ENCODE measurements at regions not wholly inside any gene's neighbourhood (a gene's known extent, or its start where the extent isn't known, plus 50 kb on each side); places are given as distances from the start of the nearest gene placed in this dataset.

DNA sequence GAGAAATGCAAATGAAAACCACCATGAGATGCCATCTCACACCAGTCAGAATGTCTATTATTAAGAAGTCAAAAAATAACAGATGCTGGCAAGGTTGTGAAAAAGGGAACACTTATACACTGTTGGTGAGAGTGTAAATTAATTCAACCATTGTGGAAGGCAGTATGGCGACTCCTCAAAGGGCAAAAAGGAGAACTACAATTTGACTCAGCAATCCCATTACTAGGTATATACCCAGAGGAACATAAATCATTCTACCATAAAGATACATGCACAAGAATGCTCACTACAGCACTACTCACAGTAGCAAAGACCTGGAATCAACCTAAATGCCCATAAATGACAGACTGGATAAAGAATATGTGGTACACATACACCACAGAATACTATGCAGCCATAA is 161.1 kb upstream of the PDGFD start:
- no peak for DNase-seq

GRCh38 chr11:104324276-104324675 is 160.3 kb upstream of the PDGFD start:
- no peak for DNase-seq

DNA sequence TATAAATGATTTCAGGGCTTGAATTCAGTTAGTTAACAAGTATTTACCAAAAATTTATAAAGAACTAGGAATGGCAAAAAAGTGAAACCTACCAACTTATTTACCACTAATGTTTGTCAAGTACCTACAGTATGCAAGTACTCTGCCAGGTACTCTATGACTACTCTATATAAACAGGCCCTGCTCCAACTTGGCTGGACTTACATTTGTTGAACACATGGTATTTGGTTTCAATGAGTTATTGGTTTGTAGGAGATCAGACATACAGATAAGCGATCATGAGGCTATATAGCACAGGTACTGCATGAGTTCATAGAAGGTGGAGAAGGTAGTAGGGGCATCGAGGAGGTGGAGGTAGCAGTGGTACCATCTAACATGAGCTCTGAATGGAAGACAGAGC is 159.9 kb upstream of the PDGFD start:
- DNase-seq, result no peak

- no peak for DNase-seq
Measured at GRCh38 chr11:104322696-104323095, 158.7 kb upstream of the PDGFD start.

GRCh38 chr11:104320956-104321355 is 157.0 kb upstream of the PDGFD start:
- no peak for DNase-seq

- no peak for DNase-seq
Measured at GRCh38 chr11:104320097-104320496, 156.2 kb upstream of the PDGFD start.

DNA sequence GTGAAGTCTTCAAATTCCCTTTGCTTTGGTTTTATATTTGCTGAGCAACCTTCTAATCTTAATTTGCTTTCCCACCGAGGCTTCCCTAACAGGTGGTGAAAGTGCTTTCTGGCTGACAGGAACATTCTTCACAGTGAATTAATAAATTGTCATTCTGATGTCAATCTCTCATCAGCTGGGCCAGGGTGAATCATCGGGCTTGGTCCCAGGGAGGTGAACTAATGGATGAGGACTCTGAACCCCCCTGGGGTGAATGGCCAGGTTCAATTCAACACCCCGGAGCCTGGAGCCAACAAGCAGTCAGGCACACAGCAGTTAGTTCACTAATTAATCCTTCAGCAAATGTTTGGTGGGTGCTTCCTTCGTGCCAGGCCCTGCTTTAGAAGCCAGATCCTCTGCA is 155.4 kb upstream of the PDGFD start:
- no peak for DNase-seq

GRCh38 chr11:104306862-104307474 is 143.0 kb upstream of the PDGFD start:
- DNase-seq, result no peak

- no peak for DNase-seq
Measured at GRCh38 chr11:104301776-104302175, 137.8 kb upstream of the PDGFD start.

- no peak for DNase-seq
Measured at GRCh38 chr11:104291646-104292045, 127.7 kb upstream of the PDGFD start.

GRCh38 chr11:104286129-104286528 is 122.2 kb upstream of the PDGFD start:
- no peak for DNase-seq

DNA sequence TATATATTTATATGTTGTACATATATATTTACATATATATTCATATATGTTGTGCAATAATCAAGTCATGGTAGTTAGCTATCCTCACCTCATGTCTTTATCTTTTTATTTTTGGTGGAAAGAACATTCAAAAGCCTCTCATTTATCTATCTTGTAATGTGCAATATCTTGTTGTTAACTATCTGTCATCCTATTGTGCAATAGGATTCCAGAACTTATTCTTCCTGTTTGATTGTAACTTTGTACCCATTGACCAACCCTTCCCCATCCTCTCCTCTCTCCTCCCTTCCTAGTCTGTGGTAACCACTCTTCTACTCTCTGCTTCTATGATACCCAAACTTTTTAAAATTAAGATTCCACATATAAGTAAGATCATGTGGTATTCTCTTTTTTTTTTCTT is 115.6 kb upstream of the PDGFD start:
- DNase-seq, result no peak

- DNase-seq, result no peak
Measured at GRCh38 chr11:104275992-104276391, 112.0 kb upstream of the PDGFD start.

DNA sequence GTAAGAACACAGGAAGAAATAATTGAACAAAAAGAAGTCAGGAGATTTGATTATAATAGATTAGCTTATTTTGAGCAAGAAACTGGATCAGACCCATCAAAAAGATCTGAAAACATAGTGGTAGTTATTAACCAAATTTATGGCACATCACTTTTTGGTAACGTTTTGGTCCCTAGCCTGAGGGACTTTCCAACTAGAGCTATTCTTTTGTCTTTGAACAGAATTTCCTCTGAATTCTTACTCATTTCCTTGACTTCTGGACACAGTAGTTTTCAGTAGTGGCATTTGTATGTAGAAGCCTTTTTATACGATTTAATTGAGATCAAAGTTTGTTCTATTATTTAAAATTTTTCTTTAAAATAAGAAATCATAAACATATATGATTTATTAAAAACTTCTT is 96.5 kb upstream of the PDGFD start:
- DNase-seq, result no peak

GRCh38 chr11:104259121-104259610 is 95.2 kb upstream of the PDGFD start:
- DNase-seq, result no peak

GRCh38 chr11:104256525-104256924 is 92.6 kb upstream of the PDGFD start:
- DNase-seq, result no peak

GRCh38 chr11:104254347-104254746 is 90.4 kb upstream of the PDGFD start:
- peak; percentile 43 for DNase-seq

- no peak for DNase-seq
Measured at GRCh38 chr11:104246590-104246989, 82.6 kb upstream of the PDGFD start.

DNA sequence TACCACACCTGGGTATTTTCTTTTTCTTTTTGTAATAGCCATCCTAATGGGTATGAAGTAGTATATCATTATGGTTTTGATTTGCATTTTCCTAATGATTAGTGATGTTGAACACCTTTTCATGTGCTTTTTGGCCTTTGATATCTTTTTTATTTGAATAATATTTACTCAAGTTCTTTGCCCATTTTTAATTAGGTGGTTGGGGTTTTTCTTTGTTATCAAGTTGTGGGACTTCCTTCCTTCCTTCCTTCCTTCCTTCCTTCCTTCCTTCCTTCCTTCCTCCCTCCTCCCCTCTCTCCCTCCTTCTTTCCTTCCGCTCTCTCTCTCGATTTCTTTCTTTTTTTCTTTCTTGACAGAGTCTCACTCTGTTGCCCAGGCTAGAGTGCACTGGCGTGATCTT is 75.0 kb upstream of the PDGFD start:
- DNase-seq, result no peak

DNA sequence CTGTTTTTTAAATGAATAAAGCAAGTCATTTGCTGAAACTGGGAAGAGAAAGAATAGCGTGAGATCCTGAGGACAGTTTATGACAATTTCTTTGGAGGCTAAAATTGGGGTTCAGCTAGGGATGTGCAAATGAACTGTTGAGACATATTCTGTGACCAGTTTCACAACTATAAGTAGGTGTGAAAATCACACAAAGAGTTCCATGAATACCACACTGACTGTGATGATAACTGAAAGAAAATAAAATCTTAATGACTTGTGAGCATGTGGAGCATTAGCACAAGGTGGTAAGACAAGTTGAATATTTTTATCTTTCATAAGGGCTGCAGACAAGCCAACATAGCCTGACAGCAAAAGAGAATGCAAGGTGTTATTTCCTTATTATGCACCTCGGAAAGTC is 61.1 kb upstream of the PDGFD start:
- DNase-seq, result no peak

DNA sequence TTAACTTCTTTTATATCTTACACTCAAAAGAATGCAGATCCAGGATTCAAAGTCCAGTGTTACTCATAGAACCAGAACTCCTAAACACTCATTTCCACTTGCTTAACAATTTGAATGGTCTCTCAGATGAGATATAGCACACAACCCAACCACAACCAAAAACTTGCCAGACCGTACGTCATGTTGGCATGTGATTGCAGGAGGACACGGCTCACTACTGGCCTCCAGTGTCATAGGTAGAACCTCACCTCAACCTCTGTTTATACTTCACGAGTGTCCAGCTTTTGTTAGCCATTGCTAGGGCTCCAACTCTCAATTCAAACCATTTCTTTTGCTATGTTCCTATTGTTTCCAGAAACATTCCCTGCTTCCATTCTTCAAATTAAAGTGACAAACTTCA is 58.5 kb upstream of the PDGFD start:
- DNase-seq, result no peak

- DNase-seq, result no peak
Measured at GRCh38 chr11:104221455-104221854, 57.5 kb upstream of the PDGFD start.

GRCh38 chr11:104219096-104219495 is 55.1 kb upstream of the PDGFD start:
- no peak for DNase-seq

GRCh38 chr11:104214517-104214916 is 50.6 kb upstream of the PDGFD start:
- DNase-seq, result no peak
